ENCODE measurements at regions not wholly inside any gene's neighbourhood (a gene's known extent, or its start where the extent isn't known, plus 50 kb on each side); places are given as distances from the start of the nearest gene placed in this dataset.
"Not testable (repeated sequence)": the region's sequence is repeated elsewhere in the genome, so short reads cannot be mapped to it uniquely, and the experiment has no call there.

DNA sequence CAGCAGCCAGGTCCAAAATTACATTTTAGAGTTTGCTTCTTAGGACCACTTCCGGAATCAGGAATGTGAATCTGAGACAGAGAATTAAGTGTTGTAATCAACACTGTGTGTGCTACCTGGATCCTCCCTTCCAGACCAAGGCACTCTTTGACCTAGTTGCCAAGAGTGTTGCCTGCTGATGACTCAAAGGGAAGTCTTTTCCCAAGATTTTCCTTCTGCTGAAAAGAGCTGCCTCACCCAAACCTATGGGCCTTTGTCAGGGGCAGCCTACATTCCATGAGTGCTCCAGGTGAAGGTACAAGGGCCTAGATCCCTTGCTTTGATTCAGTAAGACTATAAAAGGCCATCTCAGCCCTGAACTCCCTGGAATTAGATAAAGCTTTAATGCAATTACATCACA is 712.5 kb upstream of the ANKRD30A start:
- Histone ChIP-seq H3K4me3 (ENCODE audit: low read depth, low read length, poor library complexity, severe bottlenecking) (no peak overlapping the region), H3K9me3 (ENCODE audit: low read depth, low read length, poor library complexity, severe bottlenecking) (peaks cover 5% of the 10 kb centered on the region), H3K27me3 (replicated peaks; ENCODE audit: insufficient read depth, low read depth, low read length, poor library complexity) (no peaks in the 10 kb centered on the region), H3K27ac (ENCODE audit: low read depth, low read length, poor library complexity, severe bottlenecking) (no peak overlapping the region), H3K36me3 (ENCODE audit: insufficient read depth, low read length, poor library complexity, severe bottlenecking) (no peaks in the 10 kb centered on the region), H3K4me1 (ENCODE audit: insufficient read depth, low read length, poor library complexity, severe bottlenecking) (no peaks in the 10 kb centered on the region)
- no peak for DNase-seq (ENCODE audit: low spot score)
- ChIA-PET POLR2A (ENCODE audit: low non-redundant PET) (interaction anchor here (0.8 kb wide), 1 partner anchor 343 kb away, joined by 3 read pairs; no protein-coding TSS in a partner anchor), CTCF (no interaction called here)
- no peak for TF ChIP-seq EZH2 (IDR thresholded peaks at IDR 0.05; ENCODE audit: borderline replicate concordance, low read depth, low read length, poor library complexity, severe bottlenecking)
- intact Hi-C loops (cut with micrococcal nuclease; ENCODE audit: unreplicated experiment): no loop called here
- BruUV-seq (replicated peaks): no TSS peak

DNA sequence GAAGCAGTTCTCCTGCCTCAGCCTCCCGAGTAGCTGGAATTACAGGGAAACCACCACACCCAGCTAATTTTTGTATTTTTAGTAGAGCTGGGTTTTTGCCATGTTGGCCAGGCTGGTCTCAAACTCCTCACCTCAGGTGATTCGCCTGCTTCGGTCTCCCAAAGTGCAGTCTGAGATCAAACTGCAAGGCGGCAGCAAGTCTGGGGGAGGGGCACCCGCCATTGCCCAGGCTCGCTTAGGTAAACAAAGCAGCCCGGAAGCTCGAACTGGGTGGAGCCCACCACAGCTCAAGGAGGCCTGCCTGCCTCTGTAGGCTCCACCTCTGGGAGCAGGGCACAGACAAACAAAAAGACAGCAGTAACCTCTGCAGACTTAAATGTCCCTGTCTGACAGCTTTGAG is 725.2 kb upstream of the ANKRD30A start:
- H3K27me3 ChIP-seq (replicated peaks; ENCODE audit: insufficient read depth, low read depth, low read length, poor library complexity); POLR2A ChIA-PET (ENCODE audit: low non-redundant PET); H3K4me1 ChIP-seq (ENCODE audit: insufficient read depth, low read length, poor library complexity, severe bottlenecking); BruUV-seq (replicated peaks); H3K36me3 ChIP-seq (ENCODE audit: insufficient read depth, low read length, poor library complexity, severe bottlenecking); CTCF ChIA-PET; H3K4me3 ChIP-seq (ENCODE audit: low read depth, low read length, poor library complexity, severe bottlenecking); intact Hi-C loops (cut with micrococcal nuclease; ENCODE audit: unreplicated experiment); H3K9me3 ChIP-seq (ENCODE audit: low read depth, low read length, poor library complexity, severe bottlenecking); DNase-seq (ENCODE audit: low spot score); H3K27ac ChIP-seq (ENCODE audit: low read depth, low read length, poor library complexity, severe bottlenecking): not testable (repeated sequence)

DNA sequence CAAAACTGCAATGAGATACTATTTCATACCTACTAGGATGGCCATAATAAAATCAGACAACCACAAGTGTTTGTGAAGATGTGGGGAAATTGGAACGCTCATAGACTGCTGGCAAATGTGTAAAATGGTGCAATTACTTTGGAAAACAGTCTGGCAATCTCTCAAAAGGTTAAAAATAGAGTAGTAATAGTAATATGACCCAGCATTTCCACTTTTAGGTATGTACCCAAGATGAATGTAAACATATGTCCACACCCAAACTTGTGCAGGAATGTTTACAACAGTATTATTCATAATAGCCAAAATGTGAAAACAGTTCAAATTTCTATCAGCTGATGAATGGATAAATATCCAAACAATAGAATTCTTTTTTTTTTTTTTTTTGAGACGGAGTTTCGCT is 731.6 kb upstream of the ANKRD30A start:
- POLR2A ChIA-PET (ENCODE audit: low non-redundant PET): no interaction called here
- DNase-seq (ENCODE audit: low spot score): no peak
- Histone ChIP-seq H3K4me3 (ENCODE audit: low read depth, low read length, poor library complexity, severe bottlenecking) (no peak overlapping the region), H3K27ac (ENCODE audit: low read depth, low read length, poor library complexity, severe bottlenecking) (no peak overlapping the region), H3K9me3 (ENCODE audit: low read depth, low read length, poor library complexity, severe bottlenecking) (no peaks in the 10 kb centered on the region), H3K27me3 (replicated peaks; ENCODE audit: insufficient read depth, low read depth, low read length, poor library complexity) (no peaks in the 10 kb centered on the region), H3K36me3 (ENCODE audit: insufficient read depth, low read length, poor library complexity, severe bottlenecking) (no peaks in the 10 kb centered on the region), H3K4me1 (ENCODE audit: insufficient read depth, low read length, poor library complexity, severe bottlenecking) (no peaks in the 10 kb centered on the region)
- no TSS peak for BruUV-seq (replicated peaks)
- TF ChIP-seq EZH2 (IDR thresholded peaks at IDR 0.05; ENCODE audit: borderline replicate concordance, low read depth, low read length, poor library complexity, severe bottlenecking): no peak
- TF ChIP-seq, protein P1, sequence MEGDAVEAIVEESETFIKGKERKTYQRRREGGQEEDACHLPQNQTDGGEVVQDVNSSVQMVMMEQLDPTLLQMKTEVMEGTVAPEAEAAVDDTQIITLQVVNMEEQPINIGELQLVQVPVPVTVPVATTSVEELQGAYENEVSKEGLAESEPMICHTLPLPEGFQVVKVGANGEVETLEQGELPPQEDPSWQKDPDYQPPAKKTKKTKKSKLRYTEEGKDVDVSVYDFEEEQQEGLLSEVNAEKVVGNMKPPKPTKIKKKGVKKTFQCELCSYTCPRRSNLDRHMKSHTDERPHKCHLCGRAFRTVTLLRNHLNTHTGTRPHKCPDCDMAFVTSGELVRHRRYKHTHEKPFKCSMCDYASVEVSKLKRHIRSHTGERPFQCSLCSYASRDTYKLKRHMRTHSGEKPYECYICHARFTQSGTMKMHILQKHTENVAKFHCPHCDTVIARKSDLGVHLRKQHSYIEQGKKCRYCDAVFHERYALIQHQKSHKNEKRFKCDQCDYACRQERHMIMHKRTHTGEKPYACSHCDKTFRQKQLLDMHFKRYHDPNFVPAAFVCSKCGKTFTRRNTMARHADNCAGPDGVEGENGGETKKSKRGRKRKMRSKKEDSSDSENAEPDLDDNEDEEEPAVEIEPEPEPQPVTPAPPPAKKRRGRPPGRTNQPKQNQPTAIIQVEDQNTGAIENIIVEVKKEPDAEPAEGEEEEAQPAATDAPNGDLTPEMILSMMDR (conservative IDR thresholded peaks at IDR 0.05; ENCODE audit: low read depth, low read length): no peak
- intact Hi-C loops (cut with micrococcal nuclease; ENCODE audit: unreplicated experiment): no loop called here
- CTCF ChIA-PET: no interaction called here

DNA sequence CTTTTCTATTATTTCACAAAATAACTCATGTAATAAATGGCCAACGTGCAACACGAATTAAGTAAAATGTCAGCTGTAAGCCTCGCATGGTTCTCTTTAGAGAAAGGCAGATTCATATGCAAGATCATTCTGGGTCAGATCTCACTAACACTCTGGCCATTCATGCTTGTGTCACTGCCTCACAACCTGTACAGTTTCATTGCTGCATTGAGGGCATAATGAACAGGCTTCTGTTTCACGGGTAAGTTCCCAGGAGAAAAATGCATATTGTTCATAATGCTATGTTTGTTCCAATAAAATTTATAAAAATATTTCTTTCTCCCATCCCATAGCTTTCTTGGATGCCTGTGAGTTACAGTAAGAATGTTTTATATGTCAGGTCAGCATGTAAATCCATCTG is 734.0 kb upstream of the ANKRD30A start:
- no peaks in the 10 kb centered on the region for H3K27me3 ChIP-seq (replicated peaks; ENCODE audit: insufficient read depth, low read depth, low read length, poor library complexity)
- no TSS peak for BruUV-seq (replicated peaks)
- ChIA-PET CTCF (no interaction called here), POLR2A (ENCODE audit: low non-redundant PET) (no interaction called here)
- no peak overlapping the region for H3K4me3 ChIP-seq (ENCODE audit: low read depth, low read length, poor library complexity, severe bottlenecking)
- no peaks in the 10 kb centered on the region for H3K36me3 ChIP-seq (ENCODE audit: insufficient read depth, low read length, poor library complexity, severe bottlenecking)
- H3K27ac ChIP-seq (ENCODE audit: low read depth, low read length, poor library complexity, severe bottlenecking): no peak overlapping the region
- no peak for DNase-seq (ENCODE audit: low spot score)
- H3K4me1 ChIP-seq (ENCODE audit: insufficient read depth, low read length, poor library complexity, severe bottlenecking): no peaks in the 10 kb centered on the region
- intact Hi-C loops (cut with micrococcal nuclease; ENCODE audit: unreplicated experiment): no loop called here
- H3K9me3 ChIP-seq (ENCODE audit: low read depth, low read length, poor library complexity, severe bottlenecking): no peaks in the 10 kb centered on the region
- TF ChIP-seq EZH2 (IDR thresholded peaks at IDR 0.05; ENCODE audit: borderline replicate concordance, low read depth, low read length, poor library complexity, severe bottlenecking): no peak
- TF ChIP-seq, protein P1 (conservative IDR thresholded peaks at IDR 0.05; ENCODE audit: low read depth, low read length): no peak

Data from A673 (cell line).